ENCODE measurements at regions not wholly inside any gene's neighbourhood (a gene's known extent, or its start where the extent isn't known, plus 50 kb on each side); places are given as distances from the start of the nearest gene placed in this dataset.
"Not testable (repeated sequence)": the region's sequence is repeated elsewhere in the genome, so short reads cannot be mapped to it uniquely, and the experiment has no call there.

DNA sequence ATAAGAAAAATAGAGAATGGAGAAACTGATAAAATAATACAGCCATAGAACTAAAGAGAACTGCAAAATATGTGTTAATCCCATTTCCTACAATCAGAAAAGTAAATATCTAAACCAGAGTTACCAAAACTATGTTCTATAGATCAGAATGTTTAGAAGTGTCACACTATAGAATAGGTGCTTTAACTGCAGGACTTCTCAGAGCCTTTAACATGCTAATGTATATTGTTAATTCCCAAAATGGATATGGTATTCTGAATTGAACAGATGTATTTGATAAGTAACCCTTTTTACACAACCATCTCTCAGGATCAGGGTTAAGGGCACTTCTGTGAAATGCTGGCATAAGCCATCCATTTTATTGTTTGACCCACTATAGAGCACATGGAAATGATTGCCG is 200.3 kb downstream of the SHOX2 start:
- H3K4me3 ChIP-seq (ENCODE audit: low read depth, low read length): no peak overlapping the region
- TF ChIP-seq, protein P1, sequence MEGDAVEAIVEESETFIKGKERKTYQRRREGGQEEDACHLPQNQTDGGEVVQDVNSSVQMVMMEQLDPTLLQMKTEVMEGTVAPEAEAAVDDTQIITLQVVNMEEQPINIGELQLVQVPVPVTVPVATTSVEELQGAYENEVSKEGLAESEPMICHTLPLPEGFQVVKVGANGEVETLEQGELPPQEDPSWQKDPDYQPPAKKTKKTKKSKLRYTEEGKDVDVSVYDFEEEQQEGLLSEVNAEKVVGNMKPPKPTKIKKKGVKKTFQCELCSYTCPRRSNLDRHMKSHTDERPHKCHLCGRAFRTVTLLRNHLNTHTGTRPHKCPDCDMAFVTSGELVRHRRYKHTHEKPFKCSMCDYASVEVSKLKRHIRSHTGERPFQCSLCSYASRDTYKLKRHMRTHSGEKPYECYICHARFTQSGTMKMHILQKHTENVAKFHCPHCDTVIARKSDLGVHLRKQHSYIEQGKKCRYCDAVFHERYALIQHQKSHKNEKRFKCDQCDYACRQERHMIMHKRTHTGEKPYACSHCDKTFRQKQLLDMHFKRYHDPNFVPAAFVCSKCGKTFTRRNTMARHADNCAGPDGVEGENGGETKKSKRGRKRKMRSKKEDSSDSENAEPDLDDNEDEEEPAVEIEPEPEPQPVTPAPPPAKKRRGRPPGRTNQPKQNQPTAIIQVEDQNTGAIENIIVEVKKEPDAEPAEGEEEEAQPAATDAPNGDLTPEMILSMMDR (IDR thresholded peaks at IDR 0.05; ENCODE audit: insufficient read depth, low read depth, low read length): no peak
- ChIA-PET CTCF (interaction anchor here (1.2 to 1.5 kb wide), 3 partner anchors 41 to 374 kb away, joined by 3 to 4 read pairs (median 4); no protein-coding TSS in a partner anchor), POLR2A (no interaction called here)
- H3K27me3 ChIP-seq (ENCODE audit: control insufficient read depth, insufficient read depth, low read length): no peaks in the 10 kb centered on the region; the same call in 1 of the 2 replicates
- no peaks in the 10 kb centered on the region for H3K36me3 ChIP-seq (ENCODE audit: control insufficient read depth, insufficient read depth, low read length)
- DNase-seq (ENCODE audit: low read depth): no peak

DNA sequence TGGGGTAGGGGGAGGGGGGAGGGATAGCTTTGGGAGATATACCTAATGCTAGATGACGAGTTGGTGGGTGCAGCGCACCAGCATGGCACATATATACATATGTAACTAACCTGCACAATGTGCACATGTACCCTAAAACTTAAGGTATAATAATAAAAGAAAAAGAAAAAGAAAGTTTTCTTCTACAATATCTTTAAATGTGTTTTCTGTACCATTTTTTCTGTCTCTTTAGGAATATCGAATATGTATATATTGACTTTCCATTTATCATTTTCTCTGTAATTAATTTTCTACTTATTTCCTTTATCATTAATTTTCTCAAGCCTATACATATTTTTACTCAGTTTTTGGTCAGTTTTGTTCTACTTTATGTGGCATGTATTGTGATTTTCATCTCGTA is 203.5 kb downstream of the SHOX2 start:
- DNase-seq (ENCODE audit: low read depth); H3K27me3 ChIP-seq (ENCODE audit: control insufficient read depth, insufficient read depth, low read length); H3K36me3 ChIP-seq (ENCODE audit: control insufficient read depth, insufficient read depth, low read length); POLR2A ChIA-PET; CTCF ChIA-PET; H3K4me3 ChIP-seq (ENCODE audit: low read depth, low read length): not testable (repeated sequence)

DNA sequence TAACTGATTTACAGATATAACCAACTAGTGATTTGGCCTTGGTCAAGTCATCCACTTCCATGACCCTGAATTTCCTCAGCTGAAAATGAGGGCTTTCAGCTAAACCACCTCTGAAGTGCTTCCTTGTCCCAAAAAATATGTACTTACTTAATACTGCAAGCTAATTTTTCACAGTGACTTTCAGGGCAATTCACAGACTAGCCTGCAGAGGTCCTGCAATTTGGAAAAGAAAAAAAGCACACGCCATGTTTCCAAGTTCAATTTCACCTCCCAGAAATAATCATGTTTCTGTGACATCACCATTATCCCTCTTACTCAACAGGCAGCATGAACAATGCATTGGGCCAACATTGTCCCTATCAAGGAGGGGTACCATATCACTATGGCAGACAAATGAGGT is 218.2 kb downstream of the SHOX2 start:
- DNase-seq (ENCODE audit: low read depth): no peak

DNA sequence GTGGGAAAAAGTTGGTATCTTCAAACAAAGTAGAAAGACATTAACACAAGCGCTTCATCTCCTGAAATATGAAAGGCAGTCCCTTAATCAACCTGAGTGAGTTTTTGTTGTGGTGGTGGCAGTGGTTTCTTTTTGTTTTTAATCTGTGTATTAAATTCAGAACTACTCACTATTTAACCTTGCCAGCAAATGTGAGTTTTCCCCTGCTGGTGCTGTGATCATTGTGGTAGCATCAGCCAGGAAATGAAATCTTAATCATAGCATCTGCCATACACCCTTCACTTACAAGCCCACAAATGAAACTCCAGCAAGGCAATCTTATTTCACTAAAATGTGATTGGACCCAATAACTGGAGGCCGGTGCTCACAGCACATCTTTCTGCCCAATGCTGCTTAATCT is 229.7 kb downstream of the SHOX2 start:
- CTCF ChIA-PET: interaction anchor here (1.0 kb wide), 1 partner anchor 18 kb away, joined by 3 read pairs; no protein-coding TSS in a partner anchor
- H3K27me3 ChIP-seq (ENCODE audit: control insufficient read depth, insufficient read depth, low read length): no peaks in the 10 kb centered on the region
- POLR2A ChIA-PET: no interaction called here
- TF ChIP-seq, protein P1 (IDR thresholded peaks at IDR 0.05; ENCODE audit: insufficient read depth, low read depth, low read length): no peak
- no peak for DNase-seq (ENCODE audit: low read depth)
- H3K36me3 ChIP-seq (ENCODE audit: control insufficient read depth, insufficient read depth, low read length): no peaks in the 10 kb centered on the region
- no peak overlapping the region for H3K4me3 ChIP-seq (ENCODE audit: low read depth, low read length)

More for the DNA sequence above, 218.2 kb downstream of the SHOX2 start:
- H3K36me3 ChIP-seq (ENCODE audit: control insufficient read depth, insufficient read depth, low read length): no peaks in the 10 kb centered on the region; the same call in 1 of the 2 replicates
- ChIA-PET POLR2A (no interaction called here), CTCF (interaction anchor here (0.8 kb wide), 1 partner anchor 14 kb away, joined by 3 read pairs; no protein-coding TSS in a partner anchor)
- H3K27me3 ChIP-seq (ENCODE audit: control insufficient read depth, insufficient read depth, low read length): peaks cover 2% of the 10 kb centered on the region; the same call in 1 of the 2 replicates
- TF ChIP-seq, protein P1 (IDR thresholded peaks at IDR 0.05; ENCODE audit: insufficient read depth, low read depth, low read length): 0 out of 2 replicates have a peak, but pooled peaks have one; percentile 2
- H3K4me3 ChIP-seq (ENCODE audit: low read depth, low read length): no peak overlapping the region

DNA sequence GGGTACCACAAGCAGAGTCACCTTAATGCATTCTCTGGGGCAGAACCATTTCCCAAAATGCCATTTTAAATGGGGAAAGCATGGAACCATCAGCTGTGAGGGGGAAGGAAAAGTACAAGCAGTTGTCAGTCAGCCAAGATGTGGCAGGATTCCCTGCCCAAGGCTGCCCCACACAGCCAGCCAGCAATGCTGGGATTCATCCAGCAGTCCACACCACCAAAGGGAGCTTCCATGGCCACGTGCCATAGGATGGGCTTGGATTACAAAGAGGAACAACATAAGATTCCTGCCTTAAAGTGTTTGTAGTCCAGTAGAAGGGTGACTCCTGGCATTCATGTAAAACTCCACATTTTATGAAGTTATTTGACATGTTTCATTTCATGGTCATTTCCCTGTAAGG is 233.3 kb downstream of the SHOX2 start:
- no peak for DNase-seq (ENCODE audit: low read depth)
- Histone ChIP-seq H3K36me3 (ENCODE audit: control insufficient read depth, insufficient read depth, low read length) (no peaks in the 10 kb centered on the region), H3K27me3 (ENCODE audit: control insufficient read depth, insufficient read depth, low read length) (no peaks in the 10 kb centered on the region), H3K4me3 (ENCODE audit: low read depth, low read length) (no peak overlapping the region)
- TF ChIP-seq, protein P1 (IDR thresholded peaks at IDR 0.05; ENCODE audit: insufficient read depth, low read depth, low read length): no peak
- ChIA-PET POLR2A (no interaction called here), CTCF (no interaction called here)

DNA sequence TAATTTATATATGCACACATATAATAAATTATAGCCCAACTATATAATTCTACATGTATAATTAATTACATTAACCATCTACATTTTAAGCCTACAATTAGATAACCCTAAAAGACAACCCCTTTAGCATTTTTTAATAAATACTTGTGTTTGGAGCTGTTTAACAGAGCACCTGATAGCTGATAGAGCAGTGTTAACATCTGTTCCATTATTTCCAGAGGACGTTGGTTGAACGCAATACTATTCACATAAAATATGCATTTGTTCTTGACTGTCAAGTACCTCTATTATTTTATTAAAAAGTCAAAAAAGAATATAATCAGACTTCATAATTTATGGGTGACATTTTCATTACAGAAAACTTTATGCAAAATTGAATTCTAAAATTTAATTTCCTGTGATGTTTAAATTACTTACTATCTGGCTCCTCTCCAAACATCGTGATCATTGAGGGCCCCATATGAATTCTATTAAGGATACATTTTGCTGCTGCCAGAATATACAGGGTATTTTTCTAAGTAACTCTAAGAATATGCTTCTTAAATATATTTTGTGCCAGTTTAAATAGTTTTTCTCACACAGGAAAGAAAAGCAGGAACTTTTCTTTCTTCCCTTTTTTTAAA is 234.3 kb downstream of the SHOX2 start:
- ChIA-PET POLR2A (no interaction called here), CTCF (no interaction called here)

More for the DNA sequence above, 234.3 kb downstream of the SHOX2 start:
- Histone ChIP-seq H3K36me3 (ENCODE audit: control insufficient read depth, insufficient read depth, low read length) (no peaks in the 10 kb centered on the region), H3K4me3 (ENCODE audit: low read depth, low read length) (no peak overlapping the region), H3K27me3 (ENCODE audit: control insufficient read depth, insufficient read depth, low read length) (no peaks in the 10 kb centered on the region)
- TF ChIP-seq, protein P1 (IDR thresholded peaks at IDR 0.05; ENCODE audit: insufficient read depth, low read depth, low read length): no peak
- no peak for DNase-seq (ENCODE audit: low read depth)
